Stimulated activated CD4-positive, alpha-beta T cell treated with anti-CD3 and anti-CD28 coated beads, Interleukin-12 subunit alpha, Interleukin-12 subunit beta, amount 100 ng/mL, for 24 hours (primary cell): ENCODE measurements at regions not wholly inside any gene's neighbourhood (a gene's known extent, or its start where the extent isn't known, plus 50 kb on each side); places are given as distances from the start of the nearest gene placed in this dataset.
"Not testable (repeated sequence)": the region's sequence is repeated elsewhere in the genome, so short reads cannot be mapped to it uniquely, and the experiment has no call there.

ENCODE experiments used
- DNase-seq, 2 experiments: peaks; one replicate each; pipeline ENCODE4 v3.0.0-alpha.2; 2020; ENCODE audit warnings: low read depth in 2 of 2

- DNase-seq = no peak
Measured at GRCh38 chr6:121917834-121918559, 481.5 kb upstream of the HSF2 start.

- DNase-seq = no peak
Measured at GRCh38 chr6:121920616-121921015, 478.8 kb upstream of the HSF2 start.

GRCh38 chr6:121925024-121925423 is 474.4 kb upstream of the HSF2 start:
- DNase-seq = no peak

GRCh38 chr6:121925534-121926255 is 473.8 kb upstream of the HSF2 start:
- DNase-seq = no peak

- DNase-seq = no peak
Measured at GRCh38 chr6:121929301-121929700, 470.2 kb upstream of the HSF2 start.

- no peak for DNase-seq
Measured at GRCh38 chr6:121932076-121932991, 467.1 kb upstream of the HSF2 start.

- no peak for DNase-seq
Measured at GRCh38 chr6:121934451-121934850, 465.0 kb upstream of the HSF2 start.

GRCh38 chr6:121940728-121941127 is 458.7 kb upstream of the HSF2 start:
- DNase-seq = no peak

- DNase-seq = no peak
Measured at GRCh38 chr6:121944354-121944753, 455.1 kb upstream of the HSF2 start.

- DNase-seq = no peak
Measured at GRCh38 chr6:121951123-121951522, 448.3 kb upstream of the HSF2 start.

GRCh38 chr6:121951918-121952379 is 447.5 kb upstream of the HSF2 start:
- DNase-seq = no peak

GRCh38 chr6:121955401-121955800 is 444.1 kb upstream of the HSF2 start:
- not testable (repeated sequence) for DNase-seq

- DNase-seq = no peak
Measured at GRCh38 chr6:121956782-121957181, 442.7 kb upstream of the HSF2 start.

- DNase-seq = no peak
Measured at GRCh38 chr6:121959501-121959900, 440.0 kb upstream of the HSF2 start.

- DNase-seq = no peak
Measured at GRCh38 chr6:121961619-121962125, 437.8 kb upstream of the HSF2 start.

GRCh38 chr6:121963826-121964225 is 435.6 kb upstream of the HSF2 start:
- DNase-seq = no peak

- DNase-seq = no peak
Measured at GRCh38 chr6:121965739-121966138, 433.7 kb upstream of the HSF2 start.

- DNase-seq = no peak
Measured at GRCh38 chr6:121967631-121968030, 431.8 kb upstream of the HSF2 start.

GRCh38 chr6:121971931-121972335 is 427.5 kb upstream of the HSF2 start:
- no peak for DNase-seq

GRCh38 chr6:121984956-121985355 is 414.5 kb upstream of the HSF2 start:
- no peak for DNase-seq

GRCh38 chr6:121993362-121993761 is 406.1 kb upstream of the HSF2 start:
- DNase-seq = no peak

- DNase-seq = no peak
Measured at GRCh38 chr6:121994919-121995318, 404.5 kb upstream of the HSF2 start.
